Spleen (tissue), 11 donors: ENCODE measurements at regions not wholly inside any gene's neighbourhood (a gene's known extent, or its start where the extent isn't known, plus 50 kb on each side); places are given as distances from the start of the nearest gene placed in this dataset.

Experiments used
- DNase-seq: peaks from one replicate; pipeline ENCODE4 v3.0.0-alpha.2; 2020
- H3K27ac ChIP-seq, 8 donors: fragments of 200-600 bp; sonication (generic) in 7 of 8; 1 replicate in 4 of 8; 2 replicates in 4 of 8; pipeline versions ENCODE4 v1.5.0 to v1.8.0; 2016 to 2021; ENCODE audit warnings: inconsistent platforms in 4 of 8, mild to moderate bottlenecking in 4 of 8, moderate library complexity in 1 of 8
- H3K27me3 ChIP-seq, 7 donors: fragments of 200-600 bp; sonication (generic) in 6 of 7; replicated peaks in 1 of 7; 1 replicate in 4 of 7; 2 replicates in 3 of 7; pipeline versions ENCODE4 v1.5.0 to v1.8.0; 2016 to 2021; ENCODE audit warnings: inconsistent platforms in 3 of 7, mild to moderate bottlenecking in 1 of 7
- H3K36me3 ChIP-seq, 6 donors: fragments of 200-600 bp; sonication (generic) in 5 of 6; 1 replicate in 4 of 6; 2 replicates in 2 of 6; pipeline versions ENCODE4 v1.5.0 to v1.8.0; 2016 to 2021; ENCODE audit warnings: inconsistent platforms in 2 of 6
- H3K4me1 ChIP-seq, 6 donors: fragments of 200-600 bp; sonication (generic) in 5 of 6; 1 replicate in 3 of 6; 2 replicates in 3 of 6; pipeline versions ENCODE4 v1.5.0 to v1.8.0; 2016 to 2021; ENCODE audit warnings: inconsistent platforms in 3 of 6
- H3K4me3 ChIP-seq, 8 donors: fragments of 200-600 bp; sonication (generic) in 7 of 8; 1 replicate in 4 of 8; 2 replicates in 4 of 8; pipeline versions ENCODE4 v1.5.0 to v1.8.0; 2016 to 2021; ENCODE audit warnings: inconsistent platforms in 4 of 8, mild to moderate bottlenecking in 4 of 8, moderate library complexity in 2 of 8
- H3K9me3 ChIP-seq, 8 donors: fragments of 200-600 bp; sonication (generic) in 7 of 8; 1 replicate in 4 of 8; 2 replicates in 4 of 8; pipeline versions ENCODE4 v1.5.0 to v1.8.0; 2016 to 2021; ENCODE audit warnings: inconsistent platforms in 4 of 8
- POLR2A ChIP-seq, 3 donors: fragments of 450-650 bp; IDR thresholded peaks; one replicate each; pipeline ENCODE4 v1.5.1; 2017; ENCODE audit warnings: antibody characterized with exemption in 3 of 3, mild to moderate bottlenecking in 1 of 3
- POLR2AphosphoS5 ChIP-seq, 3 donors: sonication (generic); formaldehyde crosslinking; IDR thresholded peaks; one replicate each; pipeline ENCODE4 v1.5.1; 2017; ENCODE audit warnings: antibody characterized with exemption in 3 of 3
- WGBS, 5 donors: extraction: QIAGEN DNeasy Blood & Tissue Kit in 3 of 5; methylation state at CpG; one replicate each; pipeline versions ENCODE4 v1.1.5 to v1.1.7; 2013 to 2018; 5-methylcytosine and 5-hydroxymethylcytosine counted together
- intact Hi-C: fragments of 100-400 bp; cut with DNase I; formaldehyde crosslinking; loops from one replicate; pipeline ENCODE4 v1.15.0; 2023; ENCODE audit warnings: low total_unique reads
- TF ChIP-seq, protein P1 (sequence below), 11 experiments: fragments of 200-600 bp in 7 of 11; fragments of 450-650 bp in 4 of 11; sonication (generic) in 4 of 11; IDR thresholded peaks in 8 of 11; conservative IDR thresholded peaks in 3 of 11; 1 replicate in 7 of 11; 2 replicates in 4 of 11; pipeline versions ENCODE4 v1.4.0 to v1.8.0; 2016 to 2021; ENCODE audit warnings: antibody characterized with exemption in 11 of 11, inconsistent platforms in 4 of 11, mild to moderate bottlenecking in 1 of 11
- donor health status: healthy with polysubstance abuse.
- donor health status: DM: no; HTN: no; CAD: no; lungs with moderate emphysema.
- donor health status: DM: no; HTN: no; CAD: no.
- donor health status: Bipolar disorder and iron deficiency.
- donor health status: healthy.
- donor health status: DM: no; HTN: no; CAD: no.
- donor health status: DM: yes; HTN: yes; CAD: no.

DNA sequence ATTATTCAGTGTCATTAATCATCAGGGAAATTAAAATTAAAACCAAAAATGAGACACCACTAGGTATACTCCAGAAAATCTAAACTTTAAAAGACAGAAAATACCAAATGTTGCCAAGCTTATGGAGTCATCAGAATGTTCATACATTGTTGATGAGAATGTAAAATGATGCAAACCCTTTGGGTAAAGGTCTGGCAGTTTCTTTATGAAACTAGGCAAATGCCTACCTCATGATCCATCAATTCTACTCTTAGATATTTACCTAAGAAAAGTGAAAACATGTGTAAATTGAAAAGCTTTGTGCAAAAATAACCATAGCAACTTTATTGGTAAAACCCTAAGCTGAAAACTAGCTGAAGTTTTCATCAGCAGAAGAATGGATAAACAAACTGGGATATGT, 329.5 kb upstream of the MEOX2 start:
- H3K4me1 ChIP-seq = no peaks in the 10 kb centered on the region
- no peak overlapping the region for H3K27ac ChIP-seq
- H3K4me3 ChIP-seq = no peak overlapping the region
- no peaks in the 10 kb centered on the region for H3K36me3 ChIP-seq
- no peak for DNase-seq
- intact Hi-C loops = no loop called here
- H3K27me3 ChIP-seq = no peaks in the 10 kb centered on the region
- TF ChIP-seq POLR2A (IDR thresholded peaks at IDR 0.05) (no peak), POLR2AphosphoS5 (IDR thresholded peaks at IDR 0.05) (no peak)
- TF ChIP-seq, protein P1, sequence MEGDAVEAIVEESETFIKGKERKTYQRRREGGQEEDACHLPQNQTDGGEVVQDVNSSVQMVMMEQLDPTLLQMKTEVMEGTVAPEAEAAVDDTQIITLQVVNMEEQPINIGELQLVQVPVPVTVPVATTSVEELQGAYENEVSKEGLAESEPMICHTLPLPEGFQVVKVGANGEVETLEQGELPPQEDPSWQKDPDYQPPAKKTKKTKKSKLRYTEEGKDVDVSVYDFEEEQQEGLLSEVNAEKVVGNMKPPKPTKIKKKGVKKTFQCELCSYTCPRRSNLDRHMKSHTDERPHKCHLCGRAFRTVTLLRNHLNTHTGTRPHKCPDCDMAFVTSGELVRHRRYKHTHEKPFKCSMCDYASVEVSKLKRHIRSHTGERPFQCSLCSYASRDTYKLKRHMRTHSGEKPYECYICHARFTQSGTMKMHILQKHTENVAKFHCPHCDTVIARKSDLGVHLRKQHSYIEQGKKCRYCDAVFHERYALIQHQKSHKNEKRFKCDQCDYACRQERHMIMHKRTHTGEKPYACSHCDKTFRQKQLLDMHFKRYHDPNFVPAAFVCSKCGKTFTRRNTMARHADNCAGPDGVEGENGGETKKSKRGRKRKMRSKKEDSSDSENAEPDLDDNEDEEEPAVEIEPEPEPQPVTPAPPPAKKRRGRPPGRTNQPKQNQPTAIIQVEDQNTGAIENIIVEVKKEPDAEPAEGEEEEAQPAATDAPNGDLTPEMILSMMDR (IDR thresholded peaks at IDR 0.05 in 8 of 11, conservative IDR thresholded peaks at IDR 0.05 in 3 of 11) = no peak
- peaks cover 0 to 3% (median 0%) of the 10 kb centered on the region in 8 donors for H3K9me3 ChIP-seq

- no peak for DNase-seq
- 65 to 91% (median 74%) methylated on average over 2 of the region's 2 CpGs for WGBS, 5 donors
- Histone ChIP-seq H3K4me1 (no peaks in the 10 kb centered on the region), H3K36me3 (no peaks in the 10 kb centered on the region), H3K27me3 (no peaks in the 10 kb centered on the region), H3K27ac (no peak overlapping the region), H3K9me3 (peaks cover 0 to 10% (median 2%) of the 10 kb centered on the region in 8 donors), H3K4me3 (no peak overlapping the region)
- intact Hi-C loops = no loop called here
- TF ChIP-seq POLR2AphosphoS5 (IDR thresholded peaks at IDR 0.05) (no peak), POLR2A (IDR thresholded peaks at IDR 0.05) (no peak)
- TF ChIP-seq, protein P1 (IDR thresholded peaks at IDR 0.05 in 8 of 11, conservative IDR thresholded peaks at IDR 0.05 in 3 of 11) = no peak
Observed at GRCh38 chr7:16014031-16014430, 327.5 kb upstream of the MEOX2 start.

GRCh38 chr7:16007911-16008310, 321.4 kb upstream of the MEOX2 start:
- TF ChIP-seq, protein P1 (IDR thresholded peaks at IDR 0.05 in 8 of 11, conservative IDR thresholded peaks at IDR 0.05 in 3 of 11) = no peak
- no peak for DNase-seq
- intact Hi-C loops = no loop called here

DNA sequence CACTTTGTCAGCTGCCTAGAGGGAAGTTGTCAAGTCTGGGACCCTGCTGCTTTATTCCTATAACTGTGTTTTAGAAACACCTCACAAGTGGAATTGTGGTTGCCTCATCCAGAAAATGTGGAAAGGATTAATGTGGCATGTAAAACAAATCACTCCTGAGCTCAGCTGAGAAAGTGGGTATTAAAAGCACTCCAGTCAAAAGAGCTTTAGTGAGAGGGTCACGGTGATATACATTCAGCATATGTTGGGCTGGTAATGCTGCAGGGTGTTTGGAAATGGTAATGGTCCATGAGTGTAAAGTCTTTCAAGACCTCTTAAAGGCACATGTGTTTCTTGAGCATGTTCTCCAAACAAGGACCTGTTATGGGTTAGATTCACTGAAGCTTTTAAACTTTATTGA, 318.2 kb upstream of the MEOX2 start:
- TF ChIP-seq POLR2A (IDR thresholded peaks at IDR 0.05) (no peak), POLR2AphosphoS5 (IDR thresholded peaks at IDR 0.05) (no peak)
- TF ChIP-seq, protein P1 (IDR thresholded peaks at IDR 0.05 in 8 of 11, conservative IDR thresholded peaks at IDR 0.05 in 3 of 11) = no peak
- intact Hi-C loops = no loop called here
- Histone ChIP-seq H3K27me3 (no peaks in the 10 kb centered on the region), H3K4me1 (no peaks in the 10 kb centered on the region), H3K4me3 (no peak overlapping the region), H3K9me3 (no peaks in the 10 kb centered on the region), H3K27ac (no peak overlapping the region), H3K36me3 (no peaks in the 10 kb centered on the region)
- WGBS, 5 donors = 89 to 97% (median 94%) methylated on average over 1 of the region's 1 CpG
- no peak for DNase-seq

More at GRCh38 chr7:16007911-16008310, 321.4 kb upstream of the MEOX2 start:
- Histone ChIP-seq H3K4me3 (no peak overlapping the region), H3K27me3 (no peaks in the 10 kb centered on the region), H3K4me1 (no peaks in the 10 kb centered on the region), H3K27ac (no peak overlapping the region), H3K36me3 (no peaks in the 10 kb centered on the region), H3K9me3 (peaks cover 0 to 10% (median 2%) of the 10 kb centered on the region in 8 donors)
- WGBS, 5 donors = 87 to 94% (median 93%) methylated on average over 2 of the region's 2 CpGs
